Bronchial epithelial cell (primary cell): ENCODE measurements at regions not wholly inside any gene's neighbourhood (a gene's known extent, or its start where the extent isn't known, plus 50 kb on each side); places are given as distances from the start of the nearest gene placed in this dataset.
"Not testable (repeated sequence)": the region's sequence is repeated elsewhere in the genome, so short reads cannot be mapped to it uniquely, and the experiment has no call there.

Experiments
- DNase-seq: peaks from one replicate; pipeline ENCODE4 v3.0.0-alpha.2; 2010; ENCODE audit warnings: low read depth
- FAIRE-seq: peaks from 2 replicates; lab custom pipeline; 2011; peaks lifted over from hg19 to GRCh38; lab: Jason Lieb, UNC
- H3K27me3 ChIP-seq: 2 replicates; pipeline ENCODE4 v1.5.1; 2011; ENCODE audit warnings: low read length; ENCODE audit not compliant: control insufficient read depth, insufficient read depth
- H3K36me3 ChIP-seq: 2 replicates; pipeline ENCODE4 v1.5.1; 2011; ENCODE audit warnings: low read length; ENCODE audit not compliant: control insufficient read depth, insufficient read depth
- H3K4me3 ChIP-seq: 2 replicates; pipeline ENCODE4 v1.5.1; 2011; ENCODE audit warnings: mild to moderate bottlenecking, low read depth, low read length, control low read depth
- CTCF ChIP-seq: IDR thresholded peaks from 2 replicates; pipeline ENCODE4 v1.5.1; 2011; ENCODE audit warnings: mild to moderate bottlenecking, moderate library complexity, low read length, control low read depth, inconsistent platforms; ENCODE audit not compliant: insufficient read depth, severe bottlenecking

DNA sequence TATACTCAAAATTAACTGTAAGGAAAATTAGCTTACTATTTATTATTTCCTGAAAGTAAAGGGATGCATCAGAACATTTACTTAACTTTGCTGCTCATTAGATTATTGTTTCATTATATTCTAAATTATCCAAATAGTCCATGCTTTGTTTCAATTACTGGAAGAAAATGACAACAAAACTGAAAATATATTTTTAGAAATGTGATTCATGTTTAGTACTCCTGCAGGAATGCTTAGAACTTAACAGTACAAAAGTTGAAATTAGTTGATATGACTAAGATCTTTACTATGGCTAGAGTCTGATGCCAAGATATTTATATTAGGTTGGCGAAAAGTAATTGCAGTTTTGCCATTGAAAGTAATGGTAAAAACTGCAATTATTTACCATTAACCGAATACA lies 660.5 kb upstream of the PABPC4L start:
- H3K27me3 ChIP-seq: no peaks in the 10 kb centered on the region
- DNase-seq (peak; percentile 0), FAIRE-seq (no peak)

DNA sequence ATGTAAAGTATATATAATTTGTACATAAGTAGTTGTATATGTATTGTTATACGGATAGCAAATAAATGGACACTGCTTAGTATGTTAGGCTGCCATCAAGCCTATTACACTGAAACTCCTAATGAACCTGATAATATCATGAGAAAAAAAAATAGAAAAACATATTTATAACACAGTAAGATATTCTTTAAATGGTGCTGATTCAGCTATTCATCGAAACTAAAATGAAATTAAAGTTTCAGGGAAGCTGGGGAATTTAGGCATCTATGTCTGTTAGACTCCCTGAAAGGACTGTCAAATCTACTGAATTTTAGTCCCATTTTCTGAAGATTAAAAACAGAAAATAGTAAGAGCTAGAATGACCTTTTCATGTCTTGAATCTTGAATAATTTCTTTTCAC lies 647.1 kb upstream of the PABPC4L start:
- Histone ChIP-seq H3K27me3 (no peaks in the 10 kb centered on the region), H3K36me3 (no peaks in the 10 kb centered on the region), H3K4me3 (no peak overlapping the region)
- FAIRE-seq (no peak), DNase-seq (no peak)
- no peak for TF ChIP-seq CTCF

More for the DNA sequence above, 660.5 kb upstream of the PABPC4L start:
- TF ChIP-seq CTCF: no peak
- Histone ChIP-seq H3K36me3 (no peaks in the 10 kb centered on the region), H3K4me3 (no peak overlapping the region)

DNA sequence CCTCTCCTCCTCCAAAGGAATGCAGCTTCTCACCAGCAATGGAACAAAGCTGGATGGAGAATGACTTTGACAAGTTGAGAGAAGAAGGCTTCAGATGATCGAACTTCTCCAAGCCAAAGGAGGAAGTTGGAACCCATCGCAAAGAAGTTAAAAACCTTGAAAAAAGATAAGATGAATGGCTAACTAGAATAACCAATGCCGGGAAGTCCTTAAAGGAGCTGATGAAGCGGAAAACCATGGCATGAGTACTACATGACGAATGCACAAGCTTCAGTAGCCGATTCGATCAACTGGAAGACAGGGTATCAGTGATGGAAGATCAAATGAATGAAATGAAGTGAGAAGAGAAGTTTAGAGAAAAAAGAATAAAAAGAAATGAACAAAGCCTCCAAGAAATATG lies 629.2 kb upstream of the PABPC4L start:
- H3K4me3 ChIP-seq, DNase-seq, FAIRE-seq, H3K27me3 ChIP-seq, H3K36me3 ChIP-seq: not testable (repeated sequence)

GRCh38 chr4:134812611-134813010 lies 611.0 kb upstream of the PABPC4L start:
- TF ChIP-seq CTCF: no peak
- Histone ChIP-seq H3K36me3 (no peaks in the 10 kb centered on the region), H3K27me3 (no peaks in the 10 kb centered on the region), H3K4me3 (no peak overlapping the region)
- FAIRE-seq: no peak
- no peak for DNase-seq

DNA sequence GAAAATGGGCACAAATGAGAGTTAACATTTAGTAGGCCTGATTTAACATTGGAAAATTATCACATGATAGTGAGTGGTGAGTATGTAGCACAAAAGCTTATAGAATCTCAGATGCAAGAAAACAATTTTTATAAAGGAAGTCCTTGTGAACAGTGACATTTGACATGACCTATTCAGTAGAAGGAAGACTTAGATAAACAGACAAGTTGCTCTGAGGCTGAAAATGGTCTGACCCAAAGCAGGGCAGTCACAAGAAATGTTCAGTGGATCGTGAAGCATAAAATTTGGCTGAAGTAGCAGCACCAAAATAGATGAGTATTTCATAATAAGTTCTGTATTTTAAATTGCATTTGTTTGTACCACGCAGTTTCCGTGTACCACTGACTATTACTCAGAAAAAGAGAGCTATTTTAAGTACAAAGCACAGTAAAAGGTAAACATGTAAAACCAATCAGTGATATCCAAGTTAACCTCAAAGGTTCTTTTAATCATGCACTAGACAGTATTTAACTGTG lies 605.7 kb upstream of the PABPC4L start:
- FAIRE-seq: no peak
- H3K27me3 ChIP-seq: no peaks in the 10 kb centered on the region
- no peak overlapping the region for H3K4me3 ChIP-seq
- no peak for TF ChIP-seq CTCF
- H3K36me3 ChIP-seq: no peaks in the 10 kb centered on the region
- no peak for DNase-seq

DNA sequence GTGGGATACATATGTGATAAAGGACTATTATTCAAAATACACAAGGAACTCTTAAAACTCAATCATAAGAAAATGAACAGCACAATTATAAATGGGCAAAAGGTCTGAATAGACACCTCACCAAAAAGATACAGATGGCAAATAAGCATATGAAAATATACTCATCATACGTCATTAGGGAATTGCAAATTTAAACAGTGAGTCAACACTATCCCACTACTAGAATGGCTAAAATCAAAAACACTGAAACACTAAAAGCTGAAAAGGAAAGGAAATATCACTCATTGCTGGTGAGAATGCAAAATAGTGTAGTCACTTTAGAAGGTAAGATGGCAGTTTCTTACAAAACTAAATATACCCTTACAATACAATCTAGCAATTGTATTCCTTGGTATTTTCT lies 597.0 kb upstream of the PABPC4L start:
- FAIRE-seq (no peak), DNase-seq (no peak)
- Histone ChIP-seq H3K36me3 (no peaks in the 10 kb centered on the region), H3K4me3 (no peak overlapping the region), H3K27me3 (no peaks in the 10 kb centered on the region)
- TF ChIP-seq CTCF: no peak
